ENCODE measurements at regions not wholly inside any gene's neighbourhood (a gene's known extent, or its start where the extent isn't known, plus 50 kb on each side); places are given as distances from the start of the nearest gene placed in this dataset.

GRCh38 chr5:87877495-87877894, 391.1 kb downstream of the TMEM161B start:
- Histone ChIP-seq H3K4me3 (no peak overlapping the region), H3K4me1 (no peaks in the 10 kb centered on the region), H3K36me3 (no peaks in the 10 kb centered on the region), H3K9me3 (replicated peaks) (peaks cover 34% of the 10 kb centered on the region), H3K27me3 (ENCODE audit: low read depth) (no peaks in the 10 kb centered on the region), H3K27ac (replicated peaks) (no peak overlapping the region)
- intact Hi-C loops (cut with micrococcal nuclease), result no loop called here
- no peak for TF ChIP-seq CTCF (IDR thresholded peaks at IDR 0.05; ENCODE audit: borderline replicate concordance)
- DNase-seq, result no peak

GRCh38 chr5:87877023-87877422, 391.6 kb downstream of the TMEM161B start:
- intact Hi-C loops (cut with micrococcal nuclease), result no loop called here
- Histone ChIP-seq H3K27ac (replicated peaks) (no peak overlapping the region), H3K36me3 (no peaks in the 10 kb centered on the region)

GRCh38 chr5:87876616-87877015, 392.0 kb downstream of the TMEM161B start:
- no peak for DNase-seq
- Histone ChIP-seq H3K27me3 (ENCODE audit: low read depth) (no peaks in the 10 kb centered on the region), H3K27ac (replicated peaks) (no peak overlapping the region), H3K9me3 (replicated peaks) (peaks cover 26% of the 10 kb centered on the region), H3K36me3 (no peaks in the 10 kb centered on the region), H3K4me3 (no peak overlapping the region), H3K4me1 (no peaks in the 10 kb centered on the region)
- intact Hi-C loops (cut with micrococcal nuclease), result no loop called here
- TF ChIP-seq CTCF (IDR thresholded peaks at IDR 0.05; ENCODE audit: borderline replicate concordance), result no peak

More at GRCh38 chr5:87877023-87877422, 391.6 kb downstream of the TMEM161B start:
- Histone ChIP-seq H3K27me3 (ENCODE audit: low read depth) (no peaks in the 10 kb centered on the region), H3K4me3 (no peak overlapping the region), H3K4me1 (no peaks in the 10 kb centered on the region), H3K9me3 (replicated peaks) (peaks cover 30% of the 10 kb centered on the region)
- TF ChIP-seq CTCF (IDR thresholded peaks at IDR 0.05; ENCODE audit: borderline replicate concordance), result no peak
- DNase-seq, result no peak

GRCh38 chr5:87872986-87873385, 395.7 kb downstream of the TMEM161B start:
- H3K36me3 ChIP-seq, result no peaks in the 10 kb centered on the region
- no peaks in the 10 kb centered on the region for H3K27me3 ChIP-seq (ENCODE audit: low read depth)
- no peaks in the 10 kb centered on the region for H3K4me1 ChIP-seq
- no peak overlapping the region for H3K27ac ChIP-seq (replicated peaks)
- TF ChIP-seq CTCF (IDR thresholded peaks at IDR 0.05; ENCODE audit: borderline replicate concordance), result no peak
- no peaks in the 10 kb centered on the region for H3K9me3 ChIP-seq (replicated peaks)
- H3K4me3 ChIP-seq, result no peak overlapping the region
- DNase-seq, result no peak
- intact Hi-C loops (cut with micrococcal nuclease), result no loop called here

- no peaks in the 10 kb centered on the region for H3K9me3 ChIP-seq (replicated peaks)
- DNase-seq, result no peak
- no peak overlapping the region for H3K27ac ChIP-seq (replicated peaks)
- no peaks in the 10 kb centered on the region for H3K4me1 ChIP-seq
- intact Hi-C loops (cut with micrococcal nuclease), result no loop called here
- H3K4me3 ChIP-seq, result no peak overlapping the region
- H3K27me3 ChIP-seq (ENCODE audit: low read depth), result no peaks in the 10 kb centered on the region
- no peak for TF ChIP-seq CTCF (IDR thresholded peaks at IDR 0.05; ENCODE audit: borderline replicate concordance)
- H3K36me3 ChIP-seq, result no peaks in the 10 kb centered on the region
These were observed 399.9 kb downstream of the TMEM161B start for GRCh38 chr5:87868792-87869191.

GRCh38 chr5:87867281-87867680, 401.4 kb downstream of the TMEM161B start:
- no peak for DNase-seq
- no peak overlapping the region for H3K27ac ChIP-seq (replicated peaks)
- no peaks in the 10 kb centered on the region for H3K9me3 ChIP-seq (replicated peaks)
- no peak overlapping the region for H3K4me3 ChIP-seq
- no peaks in the 10 kb centered on the region for H3K36me3 ChIP-seq
- H3K4me1 ChIP-seq, result no peaks in the 10 kb centered on the region
- H3K27me3 ChIP-seq (ENCODE audit: low read depth), result no peaks in the 10 kb centered on the region
- TF ChIP-seq CTCF (IDR thresholded peaks at IDR 0.05; ENCODE audit: borderline replicate concordance), result no peak
- intact Hi-C loops (cut with micrococcal nuclease), result no loop called here

Data from left ventricle myocardium inferior (tissue), 1 donor.